Hindlimb muscle (tissue), 1 donor: ENCODE measurements at regions not wholly inside any gene's neighbourhood (a gene's known extent, or its start where the extent isn't known, plus 50 kb on each side); places are given as distances from the start of the nearest gene placed in this dataset.
"Not testable (repeated sequence)": the region's sequence is repeated elsewhere in the genome, so short reads cannot be mapped to it uniquely, and the experiment has no call there.

ENCODE experiments used
- DNase-seq: peaks from one replicate; pipeline ENCODE4 v3.0.0-alpha.2; 2013

DNA sequence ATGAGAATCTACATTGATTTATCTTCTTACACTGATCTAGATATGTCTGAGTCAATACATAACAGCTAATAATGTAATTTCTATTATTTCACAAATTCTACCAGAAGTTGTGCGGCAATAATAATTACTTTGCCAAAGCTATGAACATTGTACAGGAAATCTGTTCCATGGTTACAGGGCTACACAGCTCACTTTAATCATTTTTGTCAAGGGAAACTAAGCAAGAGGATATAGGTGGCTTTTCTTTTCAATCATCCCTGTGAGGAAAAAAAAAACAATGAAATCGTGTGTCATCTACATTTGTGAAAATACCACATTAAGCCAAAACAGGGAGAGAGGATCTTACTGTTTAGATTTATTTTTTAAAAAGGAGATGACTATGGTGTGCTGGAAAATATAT lies 717.4 kb downstream of the NR2F1-AS1 start:
- no peak for DNase-seq

DNA sequence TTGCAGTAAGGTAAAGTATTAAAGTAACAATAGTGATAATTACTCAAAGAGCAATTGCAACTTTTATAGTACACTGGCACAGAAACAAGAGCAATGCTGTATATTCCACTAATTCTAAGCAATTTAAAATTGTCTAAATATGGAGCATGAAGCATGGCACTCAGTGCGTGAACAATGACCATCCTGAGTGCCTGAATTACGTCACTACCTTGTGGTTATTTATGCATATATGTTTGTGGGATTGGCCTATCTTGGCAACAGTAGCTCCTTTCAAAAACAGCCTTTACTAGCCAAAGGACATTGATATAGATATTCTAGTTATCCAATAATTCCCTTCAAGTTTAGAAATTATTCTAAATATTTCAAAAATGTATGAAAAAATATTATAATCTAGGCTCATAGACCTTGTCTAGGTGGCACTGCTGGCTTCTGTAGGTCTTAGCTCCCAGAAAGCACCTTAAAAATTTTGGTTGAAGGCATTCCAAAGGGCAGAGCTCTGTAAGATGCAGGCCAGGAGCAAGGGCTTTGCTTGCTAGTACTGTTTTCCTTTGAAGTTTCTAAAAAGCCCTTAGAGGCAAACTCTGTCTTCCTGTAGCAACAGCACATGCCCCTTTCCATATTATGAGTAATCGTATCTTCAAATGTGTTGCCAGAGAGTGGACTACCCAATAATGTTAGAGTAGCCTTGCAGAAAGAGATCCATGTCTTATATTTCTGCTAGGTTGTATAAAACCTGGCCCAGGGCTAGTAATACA lies 719.3 kb downstream of the NR2F1-AS1 start:
- no peak for DNase-seq

DNA sequence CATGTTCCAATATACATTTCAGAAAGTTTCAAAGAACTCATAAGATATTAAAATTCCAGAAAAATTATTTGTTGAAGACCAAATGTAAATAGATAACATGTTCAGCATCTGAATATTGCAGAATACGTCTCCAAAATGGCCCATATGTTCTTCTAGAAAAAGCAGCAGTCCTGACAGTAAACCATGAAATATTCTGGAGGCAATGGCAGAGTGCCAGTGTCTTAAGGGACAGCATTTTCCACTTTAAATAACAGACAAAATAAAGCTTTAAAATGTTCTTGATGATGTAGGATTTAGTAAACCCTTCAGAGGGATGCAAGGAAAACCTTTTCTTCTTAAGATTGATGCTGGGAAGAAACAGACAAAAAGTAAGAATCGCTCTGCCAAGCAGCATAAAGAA lies 721.0 kb downstream of the NR2F1-AS1 start:
- DNase-seq: no peak

DNA sequence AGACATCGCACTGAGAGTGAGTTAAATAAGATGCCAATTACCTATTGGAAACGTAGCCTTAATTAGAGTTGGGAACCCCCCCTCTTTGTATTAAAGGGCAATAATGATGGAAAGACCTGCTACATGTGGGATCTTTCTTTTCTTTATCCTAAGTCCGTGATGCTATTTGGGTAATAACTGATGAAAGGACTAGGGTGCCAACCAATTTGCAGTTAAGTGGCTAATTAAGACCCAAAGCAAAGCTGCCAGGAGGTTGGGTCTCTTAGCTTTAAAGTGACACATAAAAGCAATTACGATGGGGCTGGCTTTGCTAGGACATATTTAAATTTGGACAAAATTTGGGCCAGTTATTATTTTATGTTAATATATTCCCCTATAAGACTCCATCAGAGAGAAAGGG lies 728.8 kb downstream of the NR2F1-AS1 start:
- DNase-seq: no peak

DNA sequence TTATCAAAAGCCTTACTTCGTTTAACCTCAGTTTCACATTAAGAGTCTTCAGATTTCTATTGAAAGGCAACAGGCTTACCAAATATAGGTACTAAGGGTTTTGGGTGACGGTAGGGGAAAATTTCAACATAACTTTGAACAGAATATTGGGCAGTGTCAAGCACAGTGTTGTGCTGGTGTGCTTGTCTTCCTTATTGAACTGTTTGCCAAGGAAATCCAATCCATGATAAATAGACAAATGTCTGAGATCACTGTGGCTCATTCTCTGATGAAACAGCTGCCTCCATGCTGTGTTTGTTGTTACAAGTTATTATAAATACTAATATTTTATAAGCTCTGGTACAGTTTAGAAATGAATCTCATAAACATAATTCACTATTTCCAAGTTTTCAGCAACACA lies 730.1 kb downstream of the NR2F1-AS1 start:
- no peak for DNase-seq

DNA sequence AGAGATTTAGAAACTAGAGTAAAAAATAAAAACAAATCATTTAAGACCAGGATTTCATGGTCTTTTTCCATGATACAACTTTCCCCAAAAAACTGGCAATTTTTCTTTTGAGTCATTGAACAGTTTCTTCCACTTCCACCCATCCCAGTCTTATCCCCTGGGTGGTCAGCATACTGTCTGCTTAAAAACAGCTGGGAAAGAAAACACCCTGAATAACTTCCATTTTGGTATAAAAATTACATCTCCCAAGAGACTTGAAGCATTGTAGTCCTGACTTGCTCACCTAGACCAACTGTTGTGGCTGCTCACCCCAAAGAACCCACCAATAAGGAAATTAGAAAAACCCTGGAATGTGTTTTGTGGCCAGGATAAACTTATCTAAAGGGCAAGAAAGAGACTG lies 731.3 kb downstream of the NR2F1-AS1 start:
- DNase-seq: peak; percentile 50

DNA sequence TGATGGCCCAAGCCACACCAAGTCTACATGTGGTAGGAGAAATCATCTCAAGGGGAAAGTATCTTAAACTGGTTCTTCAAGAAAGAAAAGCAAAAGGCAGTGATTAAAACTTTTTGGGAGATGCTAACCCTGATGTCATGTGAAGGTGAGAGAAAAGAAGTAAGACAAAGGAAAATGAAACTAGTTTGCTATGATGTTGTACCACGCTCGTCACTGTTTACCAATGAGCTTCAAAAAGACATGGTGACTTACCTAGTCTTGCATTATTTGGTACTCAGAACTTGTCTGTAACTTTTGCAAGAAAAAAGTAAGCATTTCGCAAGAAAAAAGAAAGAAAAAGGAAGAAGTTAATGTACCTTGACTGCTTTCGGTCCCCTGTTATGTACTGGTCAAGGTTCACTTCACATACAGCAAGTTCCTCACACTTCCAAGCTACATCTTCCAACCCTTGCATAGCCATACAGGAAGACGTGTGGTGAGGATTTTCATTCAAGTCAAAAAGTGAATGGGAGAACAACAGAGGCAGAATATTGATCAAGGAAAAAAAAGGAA lies 739.3 kb downstream of the NR2F1-AS1 start:
- no peak for DNase-seq

DNA sequence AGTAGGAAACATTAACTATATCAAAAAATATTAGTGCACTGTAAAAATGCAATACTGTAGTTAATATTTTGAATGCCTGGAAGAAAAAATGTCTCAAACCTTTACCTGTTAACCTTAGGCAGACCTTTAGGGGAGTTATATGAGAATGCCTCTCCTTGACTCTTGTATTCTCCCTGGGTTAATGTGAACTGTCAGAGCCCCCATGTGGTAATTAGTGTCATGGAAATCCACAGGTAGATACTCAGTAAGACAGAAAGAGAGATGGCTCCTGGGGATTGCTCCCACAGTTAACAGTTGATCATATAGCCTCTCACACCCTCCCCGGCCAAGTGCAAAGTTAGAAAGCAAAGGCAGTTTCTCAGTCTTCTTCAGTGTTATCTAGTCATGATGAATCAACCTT lies 742.8 kb downstream of the NR2F1-AS1 start:
- no peak for DNase-seq

DNA sequence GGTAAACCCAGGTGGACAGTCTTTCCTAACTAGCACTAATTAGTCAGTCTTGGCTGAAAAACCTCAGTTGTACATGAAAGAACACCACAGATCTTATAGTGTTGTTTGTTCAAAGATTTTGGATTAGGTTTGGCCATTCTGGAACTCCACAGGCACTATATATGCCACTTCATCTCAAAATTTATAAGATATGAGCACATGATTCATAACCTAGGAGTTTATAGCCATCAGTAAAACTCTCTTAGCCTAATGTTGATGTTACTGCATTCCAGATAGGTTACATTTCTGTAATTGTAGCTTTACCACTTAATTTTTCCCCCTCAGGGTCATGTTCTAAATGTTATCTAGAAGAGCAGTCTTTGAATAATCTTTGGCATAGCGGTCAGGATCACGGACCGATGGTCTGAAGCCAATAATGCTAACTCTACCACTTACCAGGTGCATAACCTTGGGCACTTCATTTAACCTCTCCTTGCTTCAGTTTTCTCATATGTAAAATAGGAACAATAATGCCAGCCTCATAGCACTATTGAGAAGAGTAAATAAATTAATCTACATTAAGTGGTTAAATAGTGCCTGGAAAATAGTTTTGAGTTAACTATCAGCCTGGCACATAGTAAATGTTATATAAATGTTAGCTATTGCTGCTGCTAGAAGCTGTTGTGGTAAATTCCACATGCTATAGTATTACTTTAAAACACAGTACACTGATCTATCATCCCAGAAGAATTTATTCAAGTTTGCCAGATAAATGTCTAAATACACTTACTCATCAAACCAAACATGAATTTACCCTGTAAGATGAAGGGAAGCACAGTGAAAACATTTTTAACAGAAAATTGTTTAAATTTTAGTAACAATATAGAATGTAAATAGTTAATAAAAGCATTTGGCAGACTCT lies 743.9 kb downstream of the NR2F1-AS1 start:
- no peak for DNase-seq

DNA sequence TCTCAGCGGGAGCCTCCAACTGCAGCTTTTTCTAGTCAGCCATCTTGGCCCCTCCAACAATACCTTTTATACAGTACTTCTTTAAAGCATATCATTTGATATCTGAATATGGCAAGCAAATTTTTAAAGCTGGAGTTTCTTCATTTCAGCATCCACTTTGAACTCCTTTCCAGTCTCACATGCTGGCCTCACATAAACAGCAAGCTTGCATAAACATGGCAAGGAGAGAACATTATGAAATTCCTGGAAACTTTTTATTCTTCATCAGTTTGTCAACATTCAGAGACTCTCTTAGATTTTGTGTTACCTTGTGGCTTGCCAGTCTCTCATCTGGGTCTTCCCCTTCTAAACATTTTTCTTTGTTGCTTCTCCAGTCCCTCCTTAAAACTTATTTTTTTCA lies 745.3 kb downstream of the NR2F1-AS1 start:
- DNase-seq: no peak

DNA sequence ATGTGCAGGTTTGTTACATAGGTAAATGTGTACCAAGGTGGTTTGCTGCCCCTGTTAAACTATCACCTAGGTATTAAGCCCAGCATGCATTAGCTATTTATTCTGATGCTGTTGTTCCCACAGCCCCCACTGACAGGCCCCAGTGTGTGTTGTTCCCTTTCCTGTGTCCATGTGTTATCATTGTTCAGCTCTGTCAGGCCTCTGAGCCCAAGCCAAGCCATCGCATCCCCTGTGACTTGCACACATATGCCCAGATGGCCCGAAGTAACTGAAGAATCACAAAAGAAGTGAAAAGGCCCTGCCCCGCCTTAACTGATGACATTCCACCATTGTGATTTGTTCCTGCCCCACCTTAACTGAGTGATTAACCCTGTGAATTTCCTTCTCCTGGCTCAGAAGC lies 757.5 kb downstream of the NR2F1-AS1 start:
- DNase-seq: not testable (repeated sequence)

DNA sequence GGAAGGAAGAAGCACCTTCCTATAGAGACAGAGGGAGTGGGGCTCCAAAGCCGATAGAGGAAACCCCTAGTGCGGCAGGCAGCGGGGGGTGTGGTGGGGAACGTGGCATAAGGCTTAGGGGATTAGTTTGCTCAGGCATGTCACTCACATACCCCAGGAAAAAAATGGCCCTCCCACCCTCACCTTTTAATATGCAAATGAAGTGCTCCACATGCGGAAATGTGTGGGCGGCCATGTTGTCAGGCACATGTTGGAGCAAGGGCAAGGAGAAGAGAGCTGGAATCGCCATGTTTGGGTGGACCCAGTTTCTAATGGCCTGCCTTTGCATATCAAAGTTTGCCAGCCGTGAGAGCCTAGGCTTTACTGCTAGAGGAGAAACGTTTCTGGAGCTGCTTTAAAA lies 758.8 kb downstream of the NR2F1-AS1 start:
- DNase-seq: no peak

DNA sequence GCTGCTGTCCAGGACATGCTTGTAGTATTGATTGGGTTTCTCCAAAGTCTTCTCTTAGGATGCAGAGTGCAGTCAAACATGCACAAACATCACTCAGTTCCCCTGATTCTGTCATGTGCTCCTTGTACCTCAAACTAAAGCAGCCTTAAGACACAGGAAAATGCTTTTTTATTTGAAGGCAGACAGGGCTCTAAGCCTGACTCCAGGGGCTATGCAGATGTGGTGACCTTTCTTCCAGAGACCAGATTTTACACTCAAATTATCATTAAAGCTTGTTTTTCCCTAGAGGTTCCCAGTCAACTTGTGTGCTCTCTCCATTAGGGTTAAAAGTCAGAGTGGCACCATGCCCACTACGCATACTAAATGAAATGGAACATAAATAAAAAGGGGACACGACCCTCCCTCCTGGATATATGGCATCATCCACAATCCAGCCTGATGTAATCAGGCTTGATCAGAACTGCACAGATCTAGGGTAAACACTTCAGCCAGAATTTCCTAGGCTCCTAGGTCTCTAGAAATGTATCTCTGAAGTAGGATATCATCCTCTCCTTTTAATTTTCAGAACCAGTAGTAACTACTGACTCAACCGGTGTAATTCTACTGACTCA lies 771.1 kb downstream of the NR2F1-AS1 start:
- no peak for DNase-seq

DNA sequence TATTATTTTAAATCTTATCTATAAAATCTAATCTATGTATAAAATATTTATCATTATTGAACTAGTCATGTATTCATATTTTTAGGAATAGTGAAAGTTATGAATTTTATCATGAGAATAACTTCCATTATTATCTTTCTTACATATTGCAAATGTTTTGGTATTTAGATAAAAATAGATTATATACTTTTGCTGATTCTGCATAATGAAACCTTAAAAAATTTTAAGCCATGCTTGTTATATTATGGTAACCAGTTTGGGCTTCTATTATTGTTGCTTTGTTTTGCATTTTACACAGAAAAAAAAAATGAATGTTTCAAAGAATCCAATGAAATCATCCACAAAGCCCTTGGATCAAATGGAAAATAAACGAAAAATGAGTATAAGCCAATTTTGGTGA lies 772.5 kb downstream of the NR2F1-AS1 start:
- DNase-seq: no peak

DNA sequence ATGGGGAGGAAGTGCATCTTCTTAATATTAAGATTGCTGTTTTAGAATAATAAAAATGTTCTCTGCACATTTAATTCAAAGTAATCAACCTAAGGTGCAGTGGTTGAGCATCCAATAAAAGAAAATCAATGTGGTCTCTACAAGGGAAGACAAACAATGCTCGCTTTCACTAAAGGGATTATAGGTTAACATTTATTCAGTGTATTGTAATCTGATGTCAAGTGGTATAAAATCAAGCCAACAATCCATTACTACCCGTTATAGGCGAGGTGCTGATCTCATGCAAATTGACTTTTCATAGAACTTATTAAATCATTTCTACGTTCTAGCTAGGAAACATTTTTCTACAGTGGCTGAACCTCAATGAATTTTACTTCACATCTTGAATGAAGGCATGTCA lies 773.9 kb downstream of the NR2F1-AS1 start:
- DNase-seq: no peak

DNA sequence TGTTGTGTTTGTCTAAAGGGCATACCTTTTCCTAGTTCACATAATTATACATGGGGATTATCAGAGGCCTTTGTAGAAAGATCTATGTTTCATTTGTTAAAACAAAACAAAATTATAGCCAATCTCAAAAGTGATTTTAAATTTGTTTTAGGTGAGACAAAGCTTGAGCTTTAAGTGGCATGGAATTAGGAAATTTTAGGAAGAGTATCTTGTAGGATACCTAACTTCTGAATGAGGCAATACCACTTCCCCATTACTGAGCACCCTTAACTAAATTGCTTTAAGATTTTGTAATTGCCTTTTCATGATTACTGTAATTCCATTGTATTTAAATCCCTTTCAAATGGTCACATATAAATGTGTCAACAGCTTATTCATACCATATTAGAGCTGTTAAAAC lies 775.6 kb downstream of the NR2F1-AS1 start:
- no peak for DNase-seq

DNA sequence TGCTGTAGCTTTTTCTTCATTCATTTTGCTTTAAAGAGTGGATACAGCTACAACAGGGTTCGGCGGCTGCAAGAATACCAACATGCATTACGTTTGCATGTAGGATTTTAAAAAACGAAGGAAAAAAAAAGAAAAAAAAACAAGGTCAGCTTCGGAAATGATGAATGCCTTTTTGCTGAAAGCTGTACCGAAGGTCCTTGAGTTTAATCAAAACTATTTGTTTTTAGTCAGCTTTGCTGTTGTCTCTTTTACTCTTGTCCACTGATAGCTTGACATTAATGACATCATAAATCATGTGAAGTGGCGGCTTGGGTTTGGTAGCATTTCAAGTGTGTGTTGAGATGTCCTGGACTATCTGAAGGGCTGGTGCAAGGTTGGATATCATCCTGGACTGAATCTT lies 779.1 kb downstream of the NR2F1-AS1 start:
- no peak for DNase-seq

DNA sequence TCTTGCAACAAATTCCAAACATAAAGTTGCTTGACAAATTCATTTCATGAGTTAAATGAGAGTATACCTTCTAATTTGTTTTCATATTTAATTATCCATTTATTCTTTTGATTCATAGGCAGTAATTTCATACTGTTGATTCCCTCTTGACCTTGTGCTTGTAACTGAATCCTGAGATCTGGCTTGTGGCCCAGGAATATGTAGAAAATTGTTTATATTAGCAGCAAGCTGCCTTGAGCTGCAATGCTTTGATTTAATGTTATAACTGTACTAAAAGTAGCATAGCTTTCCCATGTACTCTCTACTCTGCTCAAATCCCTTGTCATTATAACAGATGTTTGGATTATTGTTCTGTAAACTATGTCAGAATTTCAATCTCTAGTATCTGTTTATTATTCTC lies 780.7 kb downstream of the NR2F1-AS1 start:
- peak; percentile 66 for DNase-seq

DNA sequence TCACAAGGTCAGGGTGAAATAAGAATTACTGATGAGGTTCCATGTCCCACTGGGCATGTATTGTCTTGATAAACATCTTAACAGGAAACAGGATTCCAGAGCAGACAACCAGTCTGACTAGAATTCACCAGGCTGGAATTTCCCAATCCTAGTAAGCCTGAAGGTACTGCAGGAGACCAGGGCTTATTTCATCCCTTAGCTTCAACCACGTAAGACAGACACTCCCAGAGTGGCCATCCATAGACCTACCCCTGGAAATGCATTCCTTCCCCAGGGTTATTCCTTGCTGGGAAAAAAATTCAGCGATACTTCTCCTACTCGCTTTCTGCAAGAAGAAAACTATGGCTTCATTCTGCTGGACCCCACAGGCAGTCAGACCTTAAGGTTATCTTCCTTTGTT lies 785.4 kb downstream of the NR2F1-AS1 start:
- no peak for DNase-seq

DNA sequence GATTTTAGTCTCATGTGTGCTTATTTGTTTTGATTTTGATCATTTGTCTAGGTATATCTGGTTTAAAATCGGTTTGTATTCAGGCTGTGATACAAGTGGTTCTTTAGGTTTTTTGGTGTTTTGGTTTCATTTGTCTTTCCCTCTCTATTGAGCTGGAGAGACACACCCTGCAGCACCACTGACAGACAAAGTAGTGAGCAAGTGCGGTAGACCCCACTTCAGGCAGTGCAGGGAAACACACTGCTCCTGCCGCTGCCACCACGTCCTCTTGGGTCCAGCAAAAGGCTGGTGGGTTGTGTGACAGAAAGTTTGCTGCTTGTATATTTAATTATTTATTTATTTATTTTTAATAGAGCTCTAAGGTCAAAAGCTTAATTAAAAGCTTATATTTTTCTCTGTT lies 801.0 kb downstream of the NR2F1-AS1 start:
- DNase-seq: no peak

DNA sequence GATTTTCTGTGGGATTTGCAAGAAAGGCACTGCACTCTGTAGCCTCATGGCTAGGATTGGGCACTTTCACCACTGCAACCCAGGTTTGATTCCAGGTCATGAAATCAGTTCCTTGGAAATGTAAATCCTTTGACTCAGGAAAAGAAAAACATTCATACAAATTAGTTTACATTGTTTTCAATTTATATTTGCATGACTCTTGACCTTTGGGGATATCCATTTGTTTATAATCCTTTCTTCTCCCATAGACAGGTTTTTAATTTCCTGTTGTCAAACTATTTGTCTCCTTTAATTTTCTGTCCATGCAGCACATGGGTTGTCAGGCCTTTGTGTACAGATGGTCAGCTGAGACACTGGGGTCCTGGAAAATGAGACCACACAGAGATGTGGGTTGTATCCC lies 801.5 kb downstream of the NR2F1-AS1 start:
- DNase-seq: no peak

DNA sequence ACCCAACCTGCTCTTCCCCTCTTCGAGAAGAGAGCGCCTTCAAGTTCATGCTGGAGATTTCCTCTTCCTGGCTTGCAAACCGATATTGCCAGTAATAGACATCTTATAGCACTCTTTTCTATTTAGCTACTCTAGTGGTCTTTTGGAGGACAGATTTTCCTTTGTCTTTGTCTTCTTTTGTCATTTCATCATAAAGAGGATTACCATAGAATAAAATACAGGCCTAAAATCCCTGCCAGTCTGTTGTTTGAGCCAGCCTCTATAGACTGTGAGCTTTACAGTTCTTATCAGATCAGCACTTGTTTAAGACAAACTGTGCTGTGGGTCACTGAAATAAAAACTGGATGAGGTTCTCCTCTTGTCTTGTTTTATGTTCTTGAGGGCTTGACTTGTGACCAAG lies 802.8 kb downstream of the NR2F1-AS1 start:
- DNase-seq: no peak

DNA sequence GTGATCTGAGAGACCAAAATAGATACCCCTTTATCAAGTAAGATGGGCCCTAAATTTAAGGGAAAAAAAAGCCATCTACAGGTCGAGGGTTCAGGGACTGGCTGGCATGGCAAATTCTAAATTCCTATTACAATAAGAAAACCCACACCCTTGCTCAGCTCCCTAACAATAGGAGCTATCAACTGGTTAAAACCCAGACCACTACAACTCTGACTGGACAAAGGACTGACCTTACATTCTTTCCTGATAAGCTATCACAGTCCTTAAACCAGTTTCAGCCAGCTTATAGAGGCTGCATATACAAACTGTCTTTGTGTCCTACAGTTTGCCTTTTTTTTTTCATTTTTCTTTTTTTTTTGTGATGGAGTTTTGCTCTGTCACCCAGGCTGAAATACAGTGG lies 803.6 kb downstream of the NR2F1-AS1 start:
- no peak for DNase-seq
